ENCODE measurements at regions not wholly inside any gene's neighbourhood (a gene's known extent, or its start where the extent isn't known, plus 50 kb on each side); places are given as distances from the start of the nearest gene placed in this dataset.
"Not testable (repeated sequence)": the region's sequence is repeated elsewhere in the genome, so short reads cannot be mapped to it uniquely, and the experiment has no call there.

DNA sequence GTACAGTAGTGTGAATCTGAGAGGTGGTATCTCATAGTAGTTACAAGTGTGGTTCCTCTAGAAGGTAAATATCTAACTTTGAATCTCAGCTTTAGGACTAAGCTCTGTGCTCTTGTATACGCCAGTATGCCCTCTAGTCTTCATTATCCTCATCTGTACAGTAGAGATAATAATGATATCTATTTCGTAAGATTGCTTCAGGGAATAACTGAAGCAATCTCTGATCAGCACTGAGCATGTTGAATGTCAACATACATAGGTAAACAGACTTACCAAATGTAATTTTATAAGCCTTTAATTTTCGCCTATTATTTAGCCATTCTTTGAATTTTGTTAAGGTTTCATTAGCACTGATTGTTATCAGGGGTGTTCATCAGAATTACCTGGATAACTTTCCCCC lies 175.2 kb upstream of the ANKRD50 start:
- DNase-seq (ENCODE audit: low spot score): no peak

DNA sequence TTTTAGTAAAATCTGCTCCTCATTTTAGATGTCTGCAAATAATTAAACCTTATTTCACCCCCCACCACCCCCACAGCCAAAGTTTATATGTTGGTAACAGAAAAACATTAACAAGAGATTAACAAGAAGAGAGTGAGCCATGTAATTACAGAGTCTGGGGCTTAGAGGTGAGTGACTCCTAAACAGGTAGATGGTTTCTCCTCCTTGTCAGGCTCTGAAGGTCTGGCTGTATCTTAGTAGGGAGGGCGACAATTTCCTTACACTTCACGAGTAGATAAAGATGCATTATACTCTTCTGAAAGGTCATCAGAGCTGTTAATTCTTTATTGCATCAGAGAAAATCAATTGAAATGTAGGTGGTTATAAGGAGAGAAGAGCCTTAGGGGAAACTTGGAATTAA lies 171.8 kb upstream of the ANKRD50 start:
- no peak for DNase-seq (ENCODE audit: low spot score)

DNA sequence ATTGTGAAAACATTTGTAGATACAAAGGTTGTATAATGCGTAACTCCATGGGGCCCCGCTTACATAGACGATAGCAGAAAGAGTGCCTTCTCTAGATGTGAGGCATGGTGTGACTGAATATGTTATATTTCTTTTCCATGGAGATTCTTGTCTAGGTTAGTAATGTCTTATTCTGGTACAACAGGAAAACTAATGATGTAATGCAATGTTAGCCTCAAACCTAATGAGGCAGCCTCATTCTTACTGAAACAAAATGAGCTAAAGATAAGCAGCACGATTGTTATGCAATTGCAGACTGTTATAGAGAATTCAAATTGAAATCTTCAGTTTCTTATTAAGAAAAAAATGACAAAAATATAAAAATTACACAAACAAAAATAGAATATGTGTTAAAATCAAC lies 171.1 kb upstream of the ANKRD50 start:
- peak; percentile 11 for DNase-seq (ENCODE audit: low spot score)

DNA sequence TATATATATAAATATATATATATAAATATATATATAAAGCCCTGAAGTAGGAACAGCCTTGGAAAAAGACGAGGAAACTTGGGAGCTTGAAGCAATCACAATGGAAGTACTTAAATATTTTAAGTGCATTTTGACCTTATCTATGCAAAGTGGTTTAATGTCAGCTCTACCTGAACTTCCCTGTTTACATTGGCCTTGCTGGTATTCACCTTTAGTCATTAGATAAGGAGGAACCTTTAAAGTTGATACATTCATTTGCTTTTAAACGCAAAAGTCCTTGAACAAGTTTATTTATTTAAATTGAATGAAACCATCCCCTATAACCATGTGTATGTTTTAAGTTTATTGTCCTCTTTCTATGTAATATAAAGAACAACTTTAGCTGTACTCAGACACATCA lies 166.7 kb upstream of the ANKRD50 start:
- no peak for DNase-seq (ENCODE audit: low spot score)

DNA sequence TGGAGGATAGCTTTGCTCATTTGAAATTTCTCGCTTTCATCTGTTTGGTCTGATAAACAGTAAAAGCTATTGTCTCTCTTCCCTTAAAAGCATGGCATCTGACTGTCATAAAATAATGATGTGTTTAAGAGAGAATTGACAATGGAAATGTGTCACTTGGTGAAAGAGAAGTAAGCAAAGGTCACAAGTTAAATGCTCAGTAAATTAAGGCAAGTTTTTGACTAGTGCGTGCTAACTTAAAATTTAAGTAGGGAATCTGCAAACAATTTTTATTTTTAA lies 161.6 kb upstream of the ANKRD50 start:
- DNase-seq (ENCODE audit: low spot score): no peak

DNA sequence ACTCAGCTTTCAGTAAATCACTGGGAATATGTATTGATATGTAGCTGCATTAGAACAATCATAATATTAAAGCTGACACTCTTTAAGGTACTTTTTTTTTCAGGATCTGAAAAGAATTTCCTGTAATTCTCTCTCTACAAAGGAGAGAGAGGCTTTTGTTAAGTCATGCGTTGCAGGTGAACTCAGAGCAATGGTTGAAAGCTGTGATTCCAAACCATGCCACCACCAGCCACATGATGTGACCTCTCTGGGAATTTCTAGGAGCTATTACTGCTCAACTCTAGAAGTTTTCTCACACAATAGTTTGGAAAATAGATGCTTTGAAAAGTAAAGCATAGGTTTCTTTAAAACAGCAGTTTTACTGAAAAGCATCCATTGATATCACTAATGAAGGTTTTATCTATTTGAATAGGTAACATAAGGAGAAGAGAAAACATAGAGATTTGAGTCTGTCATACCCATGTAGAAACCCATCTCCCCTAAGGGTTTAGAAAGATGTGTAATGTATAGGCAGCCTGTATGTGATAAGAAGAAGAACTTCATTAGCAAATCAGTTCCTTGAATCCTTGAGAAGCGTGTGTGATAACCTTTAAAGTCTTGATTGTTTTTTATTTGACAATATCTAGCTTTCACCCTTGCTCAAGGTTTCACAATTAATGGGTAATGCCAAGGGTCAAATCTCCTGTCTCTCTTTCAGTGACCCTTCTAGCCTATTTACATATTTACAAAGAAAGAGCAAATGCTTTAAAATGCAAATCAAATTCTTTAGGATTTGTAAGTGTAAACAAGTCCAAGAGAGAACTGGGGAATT lies 161.0 kb upstream of the ANKRD50 start:
- no peak for DNase-seq (ENCODE audit: low spot score)

DNA sequence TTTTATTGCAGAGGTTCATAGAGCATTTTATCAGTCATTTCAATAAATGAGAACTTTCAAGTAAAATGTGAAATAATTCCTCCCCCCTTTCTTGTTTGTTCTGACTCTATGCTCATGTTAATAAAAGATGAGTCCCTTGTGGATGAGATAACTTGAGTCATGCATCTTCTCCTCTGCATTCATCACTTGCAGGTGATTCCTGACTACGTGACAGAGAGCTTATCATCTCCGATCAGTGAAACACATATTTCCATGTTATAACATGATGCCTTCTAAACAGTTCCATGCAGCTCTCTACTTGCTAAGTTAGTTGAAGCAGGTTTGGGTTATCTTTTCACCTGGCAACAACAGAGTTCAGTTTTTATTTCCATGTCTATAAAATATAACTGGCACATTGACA lies 160.1 kb upstream of the ANKRD50 start:
- no peak for DNase-seq (ENCODE audit: low spot score)

DNA sequence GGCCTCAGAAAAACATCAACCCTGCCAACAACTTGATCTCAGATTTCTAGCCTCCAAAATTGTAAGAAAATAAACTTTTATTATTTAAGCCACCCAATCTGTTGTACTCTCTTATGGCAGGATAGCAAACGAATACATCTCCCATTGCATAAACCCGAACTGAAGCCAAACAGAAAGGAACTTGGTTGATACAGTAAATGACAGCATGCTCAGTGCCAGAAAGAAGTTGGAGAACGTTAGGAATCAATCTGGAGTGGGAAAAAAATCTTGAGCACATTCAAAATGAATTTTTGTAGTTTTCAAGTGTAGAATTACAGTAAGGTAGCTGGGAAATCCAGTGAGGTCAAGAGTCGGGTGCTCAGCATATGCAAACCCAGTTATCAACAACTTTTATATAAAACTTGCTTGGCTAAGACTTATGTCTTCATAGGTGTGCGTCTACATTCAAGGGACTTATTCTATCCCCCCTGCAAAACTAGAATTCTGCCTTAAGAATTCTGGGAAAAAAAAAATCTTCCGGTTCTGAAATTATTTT lies 157.5 kb upstream of the ANKRD50 start:
- DNase-seq (ENCODE audit: low spot score): no peak

DNA sequence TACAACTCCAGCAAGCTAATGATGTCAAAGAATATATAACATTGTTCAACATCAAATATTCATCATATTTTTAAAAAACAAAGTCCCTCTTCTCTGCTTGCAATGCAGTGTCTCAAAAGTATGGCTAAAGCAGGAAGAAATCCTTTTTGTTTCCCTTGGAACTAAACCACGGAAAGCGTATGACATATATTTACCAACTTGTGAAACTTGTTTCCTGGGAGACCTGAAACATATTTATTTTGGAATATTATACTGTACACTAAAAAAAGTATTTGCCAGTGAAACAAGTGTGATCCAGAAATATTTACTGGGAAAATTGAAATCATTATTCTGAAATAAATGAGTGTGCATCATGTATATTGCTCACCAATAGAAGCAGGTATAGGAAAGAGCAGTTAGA lies 156.0 kb upstream of the ANKRD50 start:
- DNase-seq (ENCODE audit: low spot score): no peak

DNA sequence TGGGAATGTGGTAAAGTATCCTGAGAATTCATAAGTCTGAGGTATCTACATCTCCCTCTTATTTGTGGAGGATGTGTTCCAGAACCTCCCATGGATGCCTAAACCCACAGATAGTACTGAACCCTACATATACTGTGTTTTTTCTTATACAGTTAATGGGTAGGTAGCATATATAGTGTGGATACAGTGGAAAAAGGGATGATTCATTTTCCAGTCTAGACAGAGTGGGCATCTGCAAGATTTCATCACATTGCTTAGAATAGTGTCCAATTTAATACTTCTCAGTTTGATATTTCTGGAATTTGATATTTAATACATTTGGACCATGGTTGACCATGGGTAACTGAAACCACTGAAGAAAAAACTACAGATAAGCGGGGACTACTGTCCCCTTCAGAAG lies 155.0 kb upstream of the ANKRD50 start:
- DNase-seq (ENCODE audit: low spot score): no peak

DNA sequence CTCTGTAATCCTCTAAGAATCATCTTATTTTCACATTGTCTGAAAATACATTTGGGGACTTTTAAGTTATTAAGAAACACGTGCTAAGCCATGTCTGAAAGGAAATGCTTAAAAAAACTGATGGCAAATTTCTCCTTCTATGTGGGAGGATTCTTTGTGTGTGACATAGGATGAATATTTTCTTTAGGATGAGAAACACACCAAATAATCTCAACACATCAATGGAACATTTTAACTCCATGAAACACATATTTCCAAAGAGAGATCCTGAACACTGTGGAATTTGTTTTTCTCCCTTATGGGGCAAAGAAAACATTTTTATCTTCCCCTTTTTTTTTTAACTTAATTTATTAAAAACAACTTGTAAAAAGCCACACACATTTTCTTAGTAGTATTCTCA lies 153.8 kb upstream of the ANKRD50 start:
- no peak for DNase-seq (ENCODE audit: low spot score)

DNA sequence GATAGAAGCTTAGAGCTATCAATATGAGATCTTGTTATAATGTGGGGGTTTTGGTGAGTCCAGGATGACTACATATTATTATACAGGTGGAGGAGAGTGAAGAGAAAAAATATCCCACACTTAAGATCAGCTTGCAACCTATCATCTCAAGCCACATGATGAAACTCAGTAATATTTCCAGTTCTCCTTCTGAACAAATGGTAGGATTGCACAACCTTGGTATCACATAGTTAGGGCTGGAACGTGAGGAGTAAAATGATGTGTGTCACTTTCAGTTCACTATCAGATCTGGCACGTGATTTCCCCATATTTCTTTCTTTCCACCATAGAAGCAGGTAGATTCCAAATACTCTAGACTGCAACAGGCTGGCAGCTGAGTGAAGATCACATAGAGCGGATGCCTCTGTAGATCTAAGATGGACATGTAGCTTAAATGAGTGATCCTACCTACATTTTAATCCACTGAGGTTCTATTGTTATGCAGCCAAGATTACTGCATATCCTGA lies 150.6 kb upstream of the ANKRD50 start:
- no peak for DNase-seq (ENCODE audit: low spot score)

DNA sequence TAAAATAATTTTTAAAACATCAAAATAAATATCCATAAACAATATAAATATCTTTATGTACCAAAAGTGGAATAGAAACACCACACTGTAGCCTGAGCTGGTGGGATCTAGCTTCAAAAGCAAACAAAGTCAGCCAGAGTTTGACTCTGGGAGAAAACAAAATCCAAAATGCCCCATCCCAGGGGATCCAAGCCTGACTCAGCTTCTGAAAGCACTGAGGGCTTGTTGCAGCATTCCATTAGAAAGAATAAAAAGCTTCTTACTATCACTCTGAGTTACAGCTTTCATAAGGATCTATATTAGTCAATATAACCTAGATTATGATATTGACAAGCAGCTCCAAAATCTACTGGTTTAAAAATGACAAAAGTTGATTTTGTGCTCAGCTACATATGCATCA lies 149.7 kb upstream of the ANKRD50 start:
- DNase-seq (ENCODE audit: low spot score): peak; percentile 25

DNA sequence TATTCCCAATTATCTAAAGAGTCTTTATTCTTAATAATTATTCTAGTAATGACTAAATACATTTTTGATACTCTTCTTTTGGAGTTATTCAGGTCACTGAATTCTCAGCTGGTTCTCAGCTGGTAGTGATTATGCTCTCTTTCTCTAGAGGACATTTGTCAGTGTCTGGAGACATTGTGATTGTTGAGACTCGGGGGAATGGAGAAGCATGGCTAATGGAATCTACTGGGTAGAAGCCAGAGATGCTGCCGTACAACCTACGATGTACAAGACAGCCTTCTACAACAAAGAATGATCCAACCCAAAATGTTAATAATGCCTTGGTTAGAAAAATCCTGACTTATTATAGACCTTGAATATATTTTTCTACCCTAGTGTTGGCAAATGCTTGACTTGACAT lies 149.2 kb upstream of the ANKRD50 start:
- no peak for DNase-seq (ENCODE audit: low spot score)

DNA sequence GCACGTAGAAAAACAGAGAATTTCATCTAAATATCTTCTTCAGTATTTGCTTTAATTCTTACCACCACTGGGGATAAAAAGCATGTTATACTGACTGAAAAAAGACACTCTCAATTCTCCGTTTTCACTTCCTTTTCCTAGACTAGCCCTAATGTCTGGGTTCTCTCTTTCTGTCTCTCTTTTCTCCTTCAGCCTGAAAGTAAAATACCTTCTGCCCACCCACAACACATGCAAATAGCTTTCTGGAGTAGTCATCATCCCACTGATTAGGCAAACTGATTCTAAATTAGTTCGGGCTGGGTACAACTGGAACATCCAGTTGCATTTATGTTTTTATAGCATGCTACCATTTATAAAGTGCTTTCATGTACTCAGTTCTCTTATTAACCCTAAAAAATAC lies 142.4 kb upstream of the ANKRD50 start:
- peak; percentile 17 for DNase-seq (ENCODE audit: low spot score)

DNA sequence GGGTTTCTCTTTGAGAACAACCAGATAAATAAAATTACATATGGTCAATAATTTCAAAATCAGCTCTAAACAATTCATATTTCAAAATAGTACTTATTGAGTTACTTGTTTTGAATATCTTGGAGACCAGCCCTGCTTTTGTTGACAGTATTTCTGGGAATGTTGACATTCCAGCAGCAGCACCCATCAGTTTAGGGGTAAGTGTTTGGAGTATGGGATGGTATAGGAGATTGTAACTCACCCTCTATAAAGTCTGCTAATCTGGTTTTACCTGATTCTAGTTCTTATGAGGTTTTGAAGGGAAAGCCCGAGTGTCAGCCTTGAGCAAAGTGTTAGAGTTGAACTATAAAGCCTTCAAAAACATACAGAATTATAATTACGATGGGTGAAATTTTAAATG lies 139.2 kb upstream of the ANKRD50 start:
- no peak for DNase-seq (ENCODE audit: low spot score)

DNA sequence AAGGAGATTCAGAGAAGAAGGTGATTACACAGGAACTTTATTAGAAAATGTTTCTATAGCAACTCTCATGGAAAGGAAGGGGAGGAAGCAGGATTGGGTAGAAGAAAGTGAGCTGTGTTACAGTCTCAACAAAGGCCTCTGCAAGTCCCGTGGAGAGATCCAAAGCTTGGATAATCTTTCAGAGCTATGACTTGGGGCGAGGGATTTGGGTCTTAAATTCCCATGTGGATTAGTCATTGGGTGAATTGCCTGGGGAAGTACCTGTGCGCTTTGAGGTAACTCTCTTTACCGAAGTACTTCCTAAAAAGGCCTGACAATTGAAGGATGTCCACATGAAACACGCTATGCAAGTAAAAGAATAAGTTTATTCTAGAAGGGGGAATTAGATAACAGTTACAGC lies 133.8 kb upstream of the ANKRD50 start:
- DNase-seq (ENCODE audit: low spot score): no peak

DNA sequence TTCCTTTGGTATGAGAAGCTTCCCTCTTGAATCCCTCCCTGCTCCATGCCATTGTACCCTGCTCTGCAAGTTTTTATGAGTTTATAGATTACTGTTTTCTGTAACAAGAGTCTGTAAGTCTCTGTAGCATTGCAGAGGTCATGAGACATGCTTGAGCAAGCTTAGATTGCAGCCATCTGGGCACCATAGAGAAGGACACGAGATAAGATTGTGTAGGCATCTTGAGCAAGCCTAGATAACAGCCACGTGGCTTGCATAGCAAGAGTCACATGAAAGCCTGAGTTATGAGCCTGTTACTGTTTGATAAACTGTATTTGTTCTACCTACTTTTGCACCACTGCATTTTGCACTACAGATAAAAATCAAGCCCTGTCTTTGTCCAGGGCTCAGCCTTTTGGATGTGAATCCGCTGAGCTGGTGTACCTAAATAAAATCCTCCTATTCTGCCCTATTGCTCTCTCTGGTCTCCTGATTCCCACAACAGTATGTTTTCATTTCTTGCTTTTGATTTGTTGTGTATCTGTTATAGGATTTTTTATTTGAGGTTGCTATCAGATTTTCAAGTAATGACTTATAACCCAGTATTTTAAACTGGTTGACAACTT lies 127.4 kb upstream of the ANKRD50 start:
- no peak for DNase-seq (ENCODE audit: low spot score)

DNA sequence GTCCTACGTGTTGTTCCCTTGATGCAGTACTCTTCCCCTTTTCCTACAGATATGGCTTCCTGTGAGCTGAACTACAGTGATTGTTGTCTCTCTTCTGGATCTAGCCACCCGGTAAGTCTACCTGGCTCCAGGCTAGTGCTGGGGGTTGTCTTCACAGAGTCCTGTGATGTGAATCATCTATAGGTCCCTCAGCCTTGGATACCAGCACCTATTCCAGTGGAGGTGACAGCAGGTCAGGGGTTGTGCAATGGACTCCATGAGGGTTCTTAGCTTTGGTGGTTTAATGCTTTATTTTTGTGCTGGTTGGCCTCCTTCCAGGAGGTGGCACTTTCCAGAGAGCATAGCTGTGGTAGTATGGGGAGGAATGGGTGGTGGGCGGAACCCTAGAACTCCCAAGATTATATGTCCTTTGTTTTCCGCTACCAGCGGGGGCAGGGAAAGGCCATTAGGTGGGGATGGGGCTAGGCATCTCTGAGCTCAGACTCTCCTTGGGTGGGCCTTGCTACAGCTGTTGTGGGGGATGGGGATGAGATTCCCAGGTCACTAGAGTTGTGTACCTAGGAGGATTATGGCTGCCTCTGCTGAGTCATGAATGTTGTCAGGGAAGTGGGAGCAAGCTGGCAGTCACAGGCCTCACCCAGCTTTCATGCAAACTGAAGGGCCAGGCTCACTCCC lies 121.4 kb upstream of the ANKRD50 start:
- DNase-seq (ENCODE audit: low spot score): no peak

DNA sequence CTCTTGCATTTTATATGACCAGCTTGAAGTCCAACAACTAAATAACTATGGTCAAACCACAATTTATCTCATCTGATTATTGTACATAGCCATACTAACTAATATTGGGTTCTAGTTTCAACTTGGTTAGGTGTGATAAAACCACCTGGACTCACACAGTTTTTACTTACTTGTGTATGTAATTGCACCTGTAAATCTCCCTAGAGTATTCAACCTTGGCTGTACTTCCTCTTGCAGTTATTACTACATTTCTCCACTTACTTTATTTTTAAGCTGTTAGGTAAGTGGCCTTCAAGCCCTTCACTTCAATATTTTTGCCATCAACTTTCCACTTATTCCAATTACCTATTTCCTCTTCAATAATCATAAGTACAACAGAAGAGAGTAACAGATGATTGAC lies 115.8 kb upstream of the ANKRD50 start:
- no peak for DNase-seq (ENCODE audit: low spot score)

DNA sequence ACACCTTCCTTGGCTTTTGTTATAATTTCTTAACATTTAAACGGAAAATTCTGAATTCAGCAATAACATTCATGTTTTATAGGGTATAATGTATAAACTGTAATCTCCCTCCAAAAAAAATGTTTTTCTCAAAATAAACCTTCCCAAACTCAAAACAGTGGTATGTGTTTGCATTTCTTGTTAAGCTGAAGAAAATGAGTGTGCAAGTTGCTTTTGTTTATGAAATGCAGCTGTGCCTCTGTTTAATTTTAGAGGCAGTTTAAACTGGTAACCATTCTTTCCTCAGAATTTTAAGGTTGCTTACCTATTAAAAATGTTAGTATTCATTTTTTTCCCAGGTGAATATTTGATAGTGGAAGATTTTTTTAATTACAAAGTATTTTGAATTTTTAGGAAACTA lies 105.0 kb upstream of the ANKRD50 start:
- DNase-seq (ENCODE audit: low spot score): no peak

DNA sequence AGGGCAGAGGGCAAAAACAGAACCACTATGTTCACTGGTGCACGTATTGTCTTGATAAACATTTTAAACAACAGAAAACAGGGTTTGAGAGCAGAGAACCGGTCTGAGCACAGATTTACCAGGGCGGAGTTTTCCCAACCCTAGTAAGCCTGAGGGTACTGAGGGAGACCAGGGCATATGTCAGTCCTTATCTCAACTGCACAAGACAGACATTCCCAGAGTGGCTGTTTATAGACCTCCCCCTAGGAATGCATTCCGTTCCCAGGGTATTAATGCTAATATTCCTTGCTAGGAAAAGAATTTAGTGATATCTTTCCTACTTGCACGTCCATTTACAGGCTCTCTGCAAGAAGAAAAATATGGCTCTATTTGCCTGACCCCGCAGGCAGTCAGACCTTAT lies 99.7 kb upstream of the ANKRD50 start:
- DNase-seq (ENCODE audit: low spot score): not testable (repeated sequence)

DNA sequence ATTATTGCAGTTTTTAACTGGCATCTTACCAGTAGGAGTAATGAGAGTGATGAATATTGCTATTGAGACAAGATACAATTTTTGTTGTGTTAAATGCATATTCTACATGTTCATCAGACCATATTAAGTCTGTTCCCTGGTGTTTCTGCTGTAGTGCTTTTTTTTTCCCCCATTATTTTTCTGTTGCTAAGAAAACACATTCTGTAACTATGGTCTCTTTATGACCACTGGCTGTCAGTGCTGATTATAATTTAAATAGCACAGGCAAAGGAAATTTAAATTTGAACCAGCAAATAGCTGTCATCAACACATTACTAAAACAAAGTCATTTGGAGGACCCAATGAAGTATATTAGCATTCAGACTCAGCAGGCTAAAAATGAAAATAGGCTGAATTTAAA lies 98.3 kb upstream of the ANKRD50 start:
- DNase-seq (ENCODE audit: low spot score): no peak
